ENCODE measurements at regions not wholly inside any gene's neighbourhood (a gene's known extent, or its start where the extent isn't known, plus 50 kb on each side); places are given as distances from the start of the nearest gene placed in this dataset.
"Not testable (repeated sequence)": the region's sequence is repeated elsewhere in the genome, so short reads cannot be mapped to it uniquely, and the experiment has no call there.

DNA sequence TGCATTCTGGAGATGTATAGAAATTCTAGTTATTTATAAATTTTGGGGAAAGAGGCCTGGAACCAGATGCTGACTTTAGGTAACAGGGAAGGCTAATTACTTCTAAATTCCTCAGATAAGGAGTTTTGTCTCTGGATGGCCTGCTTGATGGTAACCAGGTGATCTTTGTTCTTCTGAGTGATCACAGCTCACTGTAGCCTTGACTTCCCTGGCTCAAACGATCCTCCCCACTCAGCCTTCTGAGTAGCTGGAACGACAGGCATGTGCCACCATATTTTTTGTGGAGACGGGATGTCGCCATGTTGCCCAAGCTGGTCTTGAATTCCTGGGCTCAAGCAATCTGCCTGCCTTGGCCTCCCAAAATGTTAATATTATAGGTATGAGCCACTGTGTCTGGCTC is 54.4 kb upstream of the MSH6 start:
- no peak for DNase-seq (ENCODE audit: low spot score)

DNA sequence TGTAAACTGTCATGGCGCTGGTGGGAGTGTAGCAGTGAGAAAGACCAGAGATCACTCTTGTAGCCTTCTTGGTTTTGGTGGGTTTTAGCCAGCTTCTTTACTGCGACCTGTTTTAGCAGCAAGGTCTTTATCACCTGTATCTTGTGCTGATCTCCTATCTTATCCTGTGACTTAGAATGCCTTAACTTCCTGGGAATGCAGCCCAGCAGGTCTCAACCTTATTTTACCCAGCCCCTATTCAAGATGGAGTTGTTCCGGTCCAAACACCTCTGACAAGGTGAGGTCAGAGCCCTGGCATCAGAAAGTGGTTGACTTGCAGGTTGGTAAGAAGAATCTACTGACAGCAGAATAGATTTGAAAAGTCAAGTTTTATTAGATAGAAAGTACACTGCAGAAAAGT is 55.0 kb upstream of the MSH6 start:
- no peak for DNase-seq (ENCODE audit: low spot score)

DNA sequence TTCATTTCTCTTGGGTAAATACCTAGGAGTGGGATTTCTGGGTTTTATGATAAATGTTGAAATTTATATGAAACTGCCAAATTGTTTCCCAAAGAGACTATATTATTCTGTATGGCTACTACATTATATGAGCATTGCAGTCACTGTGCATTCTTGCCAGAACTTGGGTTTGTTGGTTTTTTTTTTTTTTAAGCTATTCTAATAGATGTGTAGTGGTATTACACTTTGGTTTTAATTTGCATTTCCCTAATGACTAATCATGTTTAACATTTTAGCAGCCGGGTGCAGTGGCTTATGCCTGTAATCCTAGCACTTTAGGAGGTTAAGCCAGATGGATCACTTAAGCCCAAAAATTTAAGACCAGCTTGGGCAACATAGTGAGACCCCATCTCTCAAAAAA is 56.0 kb upstream of the MSH6 start:
- not testable (repeated sequence) for DNase-seq (ENCODE audit: low spot score)

DNA sequence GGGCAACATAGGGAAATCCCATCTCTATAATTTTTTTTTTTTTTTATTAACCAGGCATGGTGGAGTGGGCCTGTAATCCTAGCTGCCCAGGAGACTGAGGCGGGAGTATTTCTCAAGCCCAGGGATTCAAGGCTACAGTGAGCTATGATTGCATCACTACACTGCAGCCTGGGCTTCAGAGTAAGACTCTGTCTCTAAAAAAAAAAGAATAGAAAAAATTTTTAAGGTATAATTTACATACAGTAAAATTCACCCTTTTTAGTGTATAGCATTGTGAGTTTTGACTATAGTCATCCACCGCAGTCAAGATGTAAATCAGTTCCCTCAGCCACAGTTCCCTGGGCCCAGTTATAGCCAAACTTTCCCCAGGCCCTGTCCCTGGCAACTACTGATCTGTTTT is 57.1 kb upstream of the MSH6 start:
- DNase-seq (ENCODE audit: low spot score): no peak

DNA sequence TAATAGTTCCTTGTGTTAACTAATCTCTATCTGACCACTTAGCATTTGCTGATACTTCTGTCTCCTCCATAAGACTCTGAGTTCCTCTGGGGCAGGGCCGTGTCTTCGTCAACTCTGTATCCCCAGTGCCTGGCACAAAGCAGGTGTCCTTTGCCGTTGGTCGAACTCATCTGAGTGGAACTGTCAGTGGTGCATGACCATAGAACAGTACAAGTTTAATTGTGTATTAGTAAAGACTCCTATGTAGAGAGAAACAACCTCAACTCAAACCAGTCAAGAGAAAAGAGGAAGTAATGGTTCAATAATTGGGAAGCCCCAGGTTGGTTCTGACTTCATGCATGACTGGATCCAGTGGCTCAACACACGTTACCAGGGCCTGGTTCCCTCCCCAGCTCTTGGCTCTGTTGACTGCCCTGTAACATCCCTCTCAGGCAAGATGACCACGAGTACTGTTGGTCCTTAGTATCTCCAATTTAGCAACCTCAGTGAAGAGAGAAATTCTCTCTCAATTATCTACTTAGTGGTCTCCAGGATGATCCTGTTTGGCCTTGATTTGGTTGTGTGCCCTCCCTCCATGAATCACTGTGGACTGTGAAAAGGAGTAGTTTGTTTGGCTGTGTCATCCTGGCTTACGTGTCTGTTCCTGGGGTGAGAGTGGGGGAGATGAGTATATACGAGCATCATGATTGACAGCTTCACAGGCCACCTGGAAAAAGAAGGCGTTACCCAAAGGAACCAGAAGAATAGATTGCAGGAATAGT is 58.5 kb upstream of the MSH6 start:
- DNase-seq (ENCODE audit: low spot score): no peak

DNA sequence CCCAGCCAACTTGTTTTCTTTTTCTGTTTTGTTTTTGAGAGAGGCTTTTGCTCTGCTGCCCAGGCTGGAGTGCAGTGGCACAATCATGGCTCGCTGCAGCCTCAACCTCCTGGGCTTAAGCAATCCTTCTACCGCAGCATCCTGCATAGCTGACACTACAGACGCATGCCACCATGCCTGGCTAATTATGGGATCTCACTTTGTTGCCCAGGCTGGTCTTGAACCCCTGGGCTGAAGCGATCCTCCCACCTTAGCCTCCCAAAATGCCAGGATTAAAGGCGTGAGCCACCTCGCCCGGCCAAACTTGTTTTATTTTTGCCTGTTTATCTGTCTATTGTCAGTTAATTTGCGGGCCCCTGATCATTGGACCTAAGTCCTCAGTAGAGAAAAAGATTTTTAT is 61.6 kb upstream of the MSH6 start:
- no peak for DNase-seq (ENCODE audit: low spot score)

DNA sequence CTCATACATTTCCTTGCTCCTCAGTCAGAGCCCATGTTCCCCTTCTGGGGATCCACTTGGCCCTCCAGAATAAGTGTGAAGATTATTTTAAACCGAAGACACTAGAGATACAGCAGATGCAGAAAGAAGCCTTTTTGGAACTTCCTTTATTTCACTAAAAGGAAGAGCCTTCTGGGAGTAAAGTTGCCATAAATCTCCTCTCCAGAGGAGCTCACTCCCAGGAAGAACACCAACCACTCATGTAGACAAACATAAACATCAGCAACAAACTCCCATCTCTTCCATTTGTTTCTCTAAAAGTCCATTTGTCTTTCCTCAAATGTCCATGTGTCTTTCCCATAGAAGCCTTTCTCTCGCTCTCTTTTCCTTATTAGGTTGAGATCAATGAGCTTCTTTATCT is 62.4 kb upstream of the MSH6 start:
- no peak for DNase-seq (ENCODE audit: low spot score)

DNA sequence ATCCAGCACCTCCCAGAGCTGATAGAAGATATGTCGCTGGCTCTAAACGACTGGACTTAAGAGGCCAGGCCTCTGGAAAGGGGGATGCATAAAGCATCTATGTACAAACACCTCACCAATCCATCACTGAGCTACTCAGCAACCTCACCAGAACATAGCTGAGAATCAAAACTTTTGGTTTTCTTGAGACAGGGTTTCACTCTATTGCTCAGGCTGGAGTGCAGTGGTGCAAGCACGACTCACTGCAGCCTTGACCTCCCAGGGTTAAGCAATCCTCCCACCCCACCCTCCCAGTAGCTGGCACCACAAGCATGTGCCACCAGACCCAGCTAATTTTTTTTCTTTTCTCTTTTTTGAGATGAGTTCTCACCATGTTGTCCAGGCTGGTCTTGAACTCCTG is 62.9 kb upstream of the MSH6 start:
- no peak for DNase-seq (ENCODE audit: low spot score)

DNA sequence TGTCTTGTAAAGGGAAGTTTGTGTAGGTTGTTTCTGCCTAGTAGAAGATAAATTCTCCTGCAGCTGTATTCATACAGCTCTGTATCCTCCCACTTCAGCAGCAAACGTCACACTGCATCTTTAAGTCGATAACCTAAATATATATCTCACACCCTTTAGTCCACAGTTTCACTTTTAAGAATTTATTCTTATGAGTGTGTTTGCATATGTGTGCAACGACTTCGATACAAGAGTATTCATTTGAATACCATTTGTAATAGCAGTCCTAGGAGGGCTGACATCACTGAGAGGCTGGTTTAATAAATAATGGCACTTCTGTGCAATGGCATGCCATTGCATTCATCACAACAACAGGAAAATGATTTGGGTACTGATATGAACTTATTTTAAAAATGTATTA is 63.8 kb upstream of the MSH6 start:
- DNase-seq (ENCODE audit: low spot score): no peak

DNA sequence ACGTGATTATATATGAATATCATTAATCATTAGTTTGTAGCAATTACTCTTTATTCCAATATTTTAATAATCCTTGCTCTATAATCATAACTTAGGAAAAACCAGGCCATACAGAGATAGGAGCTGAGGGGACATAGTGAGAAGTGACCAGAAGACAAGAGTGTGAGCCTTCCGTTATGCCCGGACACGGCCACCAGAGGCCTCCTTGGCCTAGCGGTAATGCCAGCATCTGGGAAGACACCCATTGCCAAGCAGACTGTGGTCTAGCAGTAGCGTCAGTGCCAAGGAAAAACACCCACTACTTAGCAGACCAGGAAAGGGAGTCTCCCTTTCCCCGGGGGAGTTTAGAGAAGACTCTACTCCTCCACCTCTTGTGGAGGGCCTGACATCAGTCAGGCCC is 66.6 kb upstream of the MSH6 start:
- not testable (repeated sequence) for DNase-seq (ENCODE audit: low spot score)

DNA sequence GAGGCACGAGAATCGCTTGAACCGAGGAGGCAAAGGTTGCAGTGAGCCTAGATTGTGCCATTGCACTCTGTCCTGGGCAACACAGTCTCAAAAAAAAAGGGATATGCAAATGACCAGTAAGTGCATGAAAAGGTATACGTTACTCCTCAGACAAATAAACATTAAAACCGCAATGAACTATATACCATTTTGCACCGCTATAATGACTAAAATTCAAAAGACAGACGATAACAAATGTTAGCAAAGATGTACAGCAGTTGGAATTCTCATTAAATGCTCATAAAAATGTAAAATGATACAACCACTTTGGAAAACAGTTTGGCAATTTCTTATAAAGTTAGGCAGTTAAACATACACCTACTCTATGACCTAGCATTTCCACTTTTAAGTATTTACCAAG is 67.4 kb upstream of the MSH6 start:
- DNase-seq (ENCODE audit: low spot score): no peak

DNA sequence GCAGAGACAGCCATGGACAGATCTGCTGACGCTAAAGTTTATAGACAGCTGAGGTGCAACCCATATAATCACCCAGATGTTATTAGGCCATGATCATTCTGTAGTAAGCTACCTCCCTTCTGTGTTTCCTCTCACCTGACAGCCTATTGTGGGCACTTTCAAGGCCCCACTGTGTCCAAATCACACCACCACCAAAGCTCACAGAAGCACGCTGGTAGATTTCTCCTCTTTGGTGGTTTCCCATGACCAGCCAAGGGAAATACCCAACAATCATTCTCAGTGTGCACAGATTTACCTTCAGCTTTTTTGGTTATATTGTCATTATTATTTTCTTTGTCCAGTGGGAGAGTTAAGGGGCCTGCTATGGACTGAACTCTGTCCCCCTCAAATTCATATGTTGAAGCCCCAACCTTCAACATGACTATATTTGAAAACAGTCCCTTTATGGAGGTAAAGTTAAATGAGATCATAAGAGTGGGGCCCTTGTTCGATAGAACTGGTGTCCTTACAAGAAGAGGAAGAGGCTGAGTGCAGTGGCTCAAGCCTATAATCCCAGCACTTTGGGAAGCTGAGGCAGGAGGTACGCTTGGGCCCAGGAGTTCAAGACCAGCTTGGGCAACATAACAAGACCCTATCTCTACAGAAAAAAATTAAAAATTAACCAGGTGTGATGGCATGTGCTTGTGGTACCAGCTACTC is 74.0 kb upstream of the MSH6 start:
- no peak for DNase-seq (ENCODE audit: low spot score)

DNA sequence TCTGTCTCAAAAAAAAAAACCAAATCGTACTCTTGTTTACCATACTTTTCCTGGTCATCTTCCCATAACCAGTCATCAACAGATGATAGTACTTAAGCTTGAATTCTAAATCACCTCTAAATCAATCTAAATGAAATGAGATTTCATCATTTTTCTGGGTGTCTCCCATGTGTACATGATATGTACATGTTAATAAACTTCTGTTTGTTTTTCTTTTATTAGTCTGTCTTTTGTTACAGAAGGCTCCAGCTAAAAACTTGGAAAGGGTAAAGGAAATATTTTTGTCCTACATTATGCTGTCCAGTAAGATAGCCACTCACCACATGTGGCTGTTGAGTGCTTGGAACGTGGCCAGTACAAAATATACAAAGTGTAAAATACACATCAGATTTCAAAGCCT is 78.7 kb upstream of the MSH6 start:
- DNase-seq (ENCODE audit: low spot score): no peak

DNA sequence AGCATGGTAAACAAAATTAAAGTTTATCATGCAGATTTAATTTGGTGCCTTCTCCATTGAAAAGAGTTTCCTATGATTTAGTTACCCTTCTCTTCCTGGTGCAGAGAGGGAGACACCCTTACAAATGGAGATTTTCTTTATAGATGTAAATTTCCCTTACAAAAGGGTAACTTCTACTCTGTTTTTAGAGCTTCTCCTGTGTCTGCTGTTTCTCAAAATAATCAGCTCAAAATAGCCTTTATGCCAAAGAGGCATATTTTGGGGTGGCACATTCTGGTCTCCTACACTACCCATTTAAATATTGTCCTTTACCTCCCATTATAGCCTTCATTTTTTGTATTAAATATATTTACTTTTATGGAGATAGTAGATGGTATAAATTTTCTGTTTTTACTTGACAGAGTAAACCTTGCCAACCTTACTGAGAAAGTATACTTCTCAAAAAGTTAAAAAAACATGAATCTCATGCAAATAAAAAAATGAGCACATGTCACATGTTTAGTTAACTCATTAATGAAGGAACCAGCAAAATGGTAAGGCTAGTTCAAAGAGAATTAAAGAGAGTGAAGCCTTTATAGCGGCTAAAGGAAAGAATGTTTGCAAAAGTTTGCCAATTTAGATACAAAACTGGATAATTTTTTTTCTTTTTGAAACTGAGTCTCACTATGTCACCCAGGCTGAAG is 83.3 kb upstream of the MSH6 start:
- DNase-seq (ENCODE audit: low spot score): no peak

DNA sequence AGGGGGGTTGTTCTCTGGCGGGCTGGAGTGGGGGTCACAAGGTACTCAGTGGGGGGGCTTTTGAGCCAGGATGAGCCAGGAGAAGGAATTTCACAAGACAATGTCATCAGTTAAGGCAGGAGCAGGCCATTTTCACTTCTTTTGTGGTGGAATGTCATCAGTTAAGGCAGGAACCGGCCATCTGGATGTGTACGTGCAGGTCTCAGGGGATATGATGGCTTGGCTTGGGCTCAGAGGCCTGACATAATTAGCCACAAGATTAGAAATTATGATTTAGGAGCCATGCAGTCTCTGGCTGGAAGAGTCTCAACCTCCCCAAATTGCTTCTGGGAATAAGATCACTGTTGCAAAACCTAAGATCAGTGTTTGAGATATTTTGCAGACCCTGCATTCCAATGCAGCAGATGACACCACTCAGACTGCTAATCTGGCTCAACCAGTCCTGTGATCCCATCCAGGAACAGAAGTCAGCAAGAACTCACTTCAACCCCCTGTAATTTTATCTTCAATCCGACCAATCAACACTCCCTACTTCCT is 84.4 kb upstream of the MSH6 start:
- DNase-seq (ENCODE audit: low spot score): peak; percentile 83

DNA sequence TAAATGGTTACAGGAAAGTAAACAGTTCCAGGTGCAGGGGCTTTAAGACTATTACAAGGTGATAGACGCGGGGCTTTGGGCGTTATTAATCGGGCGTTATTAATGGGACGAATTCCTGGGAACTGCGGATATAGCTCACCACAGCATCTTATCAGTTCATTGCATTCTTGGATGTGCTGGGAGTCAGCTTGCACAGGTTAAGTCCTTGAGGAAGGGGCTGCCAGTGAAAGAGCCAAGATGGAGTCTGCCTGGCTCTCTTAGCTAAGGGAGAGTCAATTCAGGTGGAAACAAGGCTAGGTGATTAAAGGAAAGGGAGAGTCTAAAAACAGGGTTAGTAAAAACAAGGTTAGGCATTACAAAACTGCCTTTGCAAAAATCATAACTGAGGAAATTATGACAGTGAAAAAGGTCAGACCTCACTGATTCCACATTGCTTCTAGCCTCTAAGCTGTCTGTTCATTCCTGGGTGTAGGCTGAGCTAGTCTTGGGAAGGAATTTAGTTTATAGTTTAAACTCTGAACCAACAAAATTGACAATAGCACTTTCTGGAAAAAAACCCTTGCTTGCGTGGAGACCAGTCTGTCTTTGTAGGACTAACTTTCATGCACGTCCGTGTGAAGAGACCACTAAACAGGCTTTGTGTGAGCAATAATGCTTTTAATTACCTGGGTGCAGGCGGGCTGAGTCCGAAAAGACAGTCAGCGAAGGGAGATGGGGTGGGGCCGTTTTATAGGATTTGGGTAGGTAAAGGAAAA is 85.1 kb upstream of the MSH6 start:
- not testable (repeated sequence) for DNase-seq (ENCODE audit: low spot score)

DNA sequence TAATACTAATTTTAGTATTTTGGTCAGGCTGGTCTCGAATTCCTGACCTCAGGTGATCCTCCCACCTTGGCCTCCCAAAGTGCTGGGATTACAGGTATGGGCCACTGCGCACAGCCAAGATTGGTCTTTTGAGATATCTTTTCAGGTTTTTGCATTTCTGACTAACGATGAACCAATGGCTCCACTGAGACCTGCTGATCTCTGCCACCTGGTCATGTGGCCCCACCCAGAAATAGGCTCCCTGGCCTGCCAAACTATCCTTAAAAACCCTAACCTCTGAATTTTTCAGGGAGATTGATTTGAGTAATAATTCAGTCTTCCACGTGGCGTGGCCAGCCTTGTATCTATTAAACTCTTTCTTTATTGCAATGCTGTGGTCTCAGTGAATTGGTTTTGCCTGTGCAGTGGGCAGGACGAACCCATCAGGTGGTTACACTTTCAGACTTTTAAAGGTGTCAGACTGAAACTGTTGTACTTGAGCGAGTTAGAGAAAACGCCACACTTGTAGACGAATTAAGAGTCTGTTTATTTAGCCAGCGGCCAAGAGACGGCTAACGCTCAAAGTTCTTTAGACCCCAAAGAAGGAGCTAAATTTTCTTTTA is 85.8 kb upstream of the MSH6 start:
- no peak for DNase-seq (ENCODE audit: low spot score)

DNA sequence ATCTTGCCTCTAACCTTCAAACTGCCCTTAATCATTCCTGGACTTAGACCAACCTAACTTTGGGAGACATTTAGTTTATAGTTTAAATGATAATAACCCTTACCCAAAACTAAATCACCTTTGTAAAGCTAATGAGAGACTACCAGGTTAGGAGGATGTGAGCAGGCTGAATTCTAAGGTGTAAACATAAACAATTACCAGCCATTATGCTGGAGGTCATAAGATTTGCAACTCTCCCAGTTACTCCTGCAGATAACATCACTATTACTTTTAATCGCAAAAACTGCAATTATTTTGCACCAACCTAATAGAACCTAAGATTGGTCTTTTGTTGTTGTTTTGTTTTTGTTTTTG is 86.5 kb upstream of the MSH6 start:
- no peak for DNase-seq (ENCODE audit: low spot score)

DNA sequence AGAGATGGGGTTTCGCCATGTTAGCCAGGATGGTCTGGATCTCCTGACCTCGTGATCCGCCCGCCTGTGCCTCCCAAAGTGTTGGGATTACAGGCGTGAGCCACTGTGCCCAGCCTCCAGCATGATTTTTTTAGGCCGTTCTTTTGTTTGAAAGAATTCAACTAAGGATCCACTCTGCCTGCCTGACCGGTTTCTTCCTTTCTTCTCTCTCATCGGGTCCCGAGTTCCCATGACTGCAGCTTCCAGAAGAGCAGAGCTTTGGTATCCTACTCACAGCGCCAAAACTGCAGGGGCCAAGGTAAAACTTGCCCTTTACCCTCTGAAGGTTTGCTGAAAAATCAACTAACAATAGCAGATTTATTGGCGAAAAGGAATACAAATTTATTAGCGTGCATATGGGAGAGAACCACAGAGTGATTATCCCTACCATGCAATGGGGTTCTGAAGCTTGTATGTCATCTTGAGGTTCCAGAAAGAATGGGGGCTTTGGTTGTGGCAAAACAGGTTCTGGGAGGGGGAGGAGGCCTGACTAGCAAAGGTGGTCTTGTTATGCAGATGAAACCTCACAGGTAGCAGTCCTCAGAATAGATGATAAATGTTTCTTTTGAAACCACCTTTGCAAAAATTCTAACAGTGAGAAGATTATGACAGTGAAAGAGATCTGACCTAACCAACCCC is 87.0 kb upstream of the MSH6 start:
- no peak for DNase-seq (ENCODE audit: low spot score)

DNA sequence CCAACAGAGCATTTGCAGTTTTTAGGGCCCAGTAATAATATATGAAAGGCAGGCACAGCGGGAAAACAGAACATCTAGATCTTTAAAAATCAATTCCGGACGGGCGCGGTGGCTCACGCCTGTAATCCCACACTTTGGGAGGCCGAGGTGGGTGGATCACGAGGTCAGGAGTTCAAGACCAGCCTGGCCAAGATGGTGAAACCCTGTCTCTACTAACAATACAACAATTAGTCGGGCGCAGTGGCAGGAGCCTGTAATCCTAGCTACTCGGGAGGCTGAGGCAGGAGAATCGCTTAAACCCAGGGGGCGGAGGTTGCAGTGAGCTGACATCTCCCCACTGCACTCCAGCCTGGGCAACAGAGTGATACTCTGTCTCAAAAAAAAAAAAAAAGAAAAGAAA is 88.5 kb upstream of the MSH6 start:
- DNase-seq (ENCODE audit: low spot score): not testable (repeated sequence)
